Upper lobe of right lung (tissue), 1 donor: ENCODE measurements at regions not wholly inside any gene's neighbourhood (a gene's known extent, or its start where the extent isn't known, plus 50 kb on each side); places are given as distances from the start of the nearest gene placed in this dataset.

ENCODE experiments used
- ATAC-seq: fragments of 200-7000 bp; cut with Tn5 transposase; one replicate; pipeline ENCODE4 v1.9.1; 2020; ENCODE audit warnings: mild to moderate bottlenecking, moderate library complexity
- DNase-seq: peaks from one replicate; pipeline ENCODE4 v3.0.0-alpha.2; 2020
- H3K27ac ChIP-seq: fragments of 200-600 bp; one replicate; pipeline ENCODE4 v1.8.0; 2022
- H3K27me3 ChIP-seq: fragments of 200-600 bp; one replicate; pipeline ENCODE4 v1.8.0; 2022; ENCODE audit warnings: mild to moderate bottlenecking
- H3K36me3 ChIP-seq: fragments of 200-600 bp; one replicate; pipeline ENCODE4 v1.8.0; 2022
- H3K4me1 ChIP-seq: fragments of 200-600 bp; one replicate; pipeline ENCODE4 v1.8.0; 2022
- H3K4me3 ChIP-seq: fragments of 200-600 bp; one replicate; pipeline ENCODE4 v1.8.0; 2022; ENCODE audit warnings: mild to moderate bottlenecking
- H3K9me3 ChIP-seq: fragments of 200-600 bp; one replicate; pipeline ENCODE4 v1.8.0; 2022
- intact Hi-C: fragments of 100-400 bp; cut with DNase I; formaldehyde crosslinking; loops from one replicate; pipeline ENCODE4 v1.11.0; 2022
- TF ChIP-seq, protein P1 (sequence below): fragments of 200-600 bp; IDR thresholded peaks from one replicate; pipeline ENCODE4 v1.8.0; 2022; ENCODE audit warnings: antibody characterized with exemption
- donor health status: DM: no; HTN: yes; CAD: no; lungs with severe emphysema.

GRCh38 chr22:48407256-48407955 lies 1420.3 kb downstream of the BRD1 start:
- Histone ChIP-seq H3K27me3 (no peaks in the 10 kb centered on the region), H3K36me3 (no peaks in the 10 kb centered on the region), H3K4me1 (no peaks in the 10 kb centered on the region), H3K9me3 (no peaks in the 10 kb centered on the region), H3K4me3 (no peak overlapping the region), H3K27ac (no peak overlapping the region)
- intact Hi-C loops, result no loop called here
- TF ChIP-seq, protein P1, sequence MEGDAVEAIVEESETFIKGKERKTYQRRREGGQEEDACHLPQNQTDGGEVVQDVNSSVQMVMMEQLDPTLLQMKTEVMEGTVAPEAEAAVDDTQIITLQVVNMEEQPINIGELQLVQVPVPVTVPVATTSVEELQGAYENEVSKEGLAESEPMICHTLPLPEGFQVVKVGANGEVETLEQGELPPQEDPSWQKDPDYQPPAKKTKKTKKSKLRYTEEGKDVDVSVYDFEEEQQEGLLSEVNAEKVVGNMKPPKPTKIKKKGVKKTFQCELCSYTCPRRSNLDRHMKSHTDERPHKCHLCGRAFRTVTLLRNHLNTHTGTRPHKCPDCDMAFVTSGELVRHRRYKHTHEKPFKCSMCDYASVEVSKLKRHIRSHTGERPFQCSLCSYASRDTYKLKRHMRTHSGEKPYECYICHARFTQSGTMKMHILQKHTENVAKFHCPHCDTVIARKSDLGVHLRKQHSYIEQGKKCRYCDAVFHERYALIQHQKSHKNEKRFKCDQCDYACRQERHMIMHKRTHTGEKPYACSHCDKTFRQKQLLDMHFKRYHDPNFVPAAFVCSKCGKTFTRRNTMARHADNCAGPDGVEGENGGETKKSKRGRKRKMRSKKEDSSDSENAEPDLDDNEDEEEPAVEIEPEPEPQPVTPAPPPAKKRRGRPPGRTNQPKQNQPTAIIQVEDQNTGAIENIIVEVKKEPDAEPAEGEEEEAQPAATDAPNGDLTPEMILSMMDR, result no peak
- ATAC-seq, result no peak
- DNase-seq, result no peak

DNA sequence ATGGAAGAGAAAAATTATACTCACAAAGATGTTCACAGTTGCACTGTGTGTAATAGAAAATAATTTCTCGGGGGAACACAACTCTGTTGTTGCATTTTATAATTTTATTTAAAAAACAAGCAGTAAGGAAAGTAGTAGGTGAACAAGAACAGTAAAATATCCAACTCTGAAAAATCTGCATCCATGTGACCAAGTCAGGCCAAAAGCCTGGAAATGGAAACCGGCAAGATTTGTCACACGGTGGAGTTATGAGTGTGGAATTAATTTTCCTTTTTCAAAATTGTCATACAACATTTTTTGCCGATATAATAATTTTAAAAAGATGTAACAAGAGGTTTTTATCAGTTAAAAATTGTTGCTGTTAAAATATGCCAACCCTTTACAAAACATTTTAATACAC lies 1421.5 kb downstream of the BRD1 start:
- no peaks in the 10 kb centered on the region for H3K36me3 ChIP-seq
- no peak for ATAC-seq
- H3K4me1 ChIP-seq, result no peaks in the 10 kb centered on the region
- TF ChIP-seq, protein P1, result no peak
- DNase-seq, result no peak
- H3K9me3 ChIP-seq, result no peaks in the 10 kb centered on the region
- H3K4me3 ChIP-seq, result no peak overlapping the region
- intact Hi-C loops, result no loop called here
- H3K27ac ChIP-seq, result no peak overlapping the region
- no peaks in the 10 kb centered on the region for H3K27me3 ChIP-seq

GRCh38 chr22:48405741-48406140 lies 1421.9 kb downstream of the BRD1 start:
- H3K27ac ChIP-seq, result no peak overlapping the region
- ATAC-seq (no peak), DNase-seq (no peak)
- no peaks in the 10 kb centered on the region for H3K27me3 ChIP-seq
- no peak overlapping the region for H3K4me3 ChIP-seq
- intact Hi-C loops, result no loop called here
- H3K36me3 ChIP-seq, result no peaks in the 10 kb centered on the region
- no peaks in the 10 kb centered on the region for H3K9me3 ChIP-seq
- H3K4me1 ChIP-seq, result no peaks in the 10 kb centered on the region
- TF ChIP-seq, protein P1, result no peak

DNA sequence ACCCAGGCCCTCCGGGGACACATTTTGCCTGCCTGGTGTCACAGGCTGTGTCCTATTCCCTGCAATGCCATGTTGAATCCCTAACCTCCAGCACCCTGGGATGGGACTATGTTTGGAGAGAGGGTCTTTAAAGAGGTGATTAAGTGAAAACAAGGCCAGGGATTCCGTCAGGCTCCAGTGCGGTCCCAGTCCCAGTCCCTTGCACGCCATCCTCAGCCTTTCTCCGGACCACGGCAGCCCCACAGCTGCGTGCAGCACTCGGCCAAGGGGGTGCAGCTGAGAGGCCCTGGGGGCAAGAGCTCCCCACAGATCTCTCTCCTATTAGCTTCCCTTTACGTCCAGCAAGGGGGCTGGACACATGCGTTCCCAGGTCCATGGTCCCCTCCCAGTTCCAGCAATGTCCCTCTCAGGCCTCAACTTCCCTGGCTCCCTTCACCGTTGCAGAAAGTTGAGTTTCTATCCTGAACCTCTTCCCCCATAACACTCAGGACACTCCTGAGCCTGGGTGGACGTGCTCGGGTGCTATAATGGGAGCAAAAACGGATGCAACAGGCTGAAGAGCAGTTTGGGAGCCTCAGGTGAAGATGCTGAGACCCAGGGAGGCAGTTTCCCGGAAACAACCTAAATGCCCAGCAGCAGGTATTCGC lies 1422.7 kb downstream of the BRD1 start:
- TF ChIP-seq, protein P1, result no peak
- Histone ChIP-seq H3K4me1 (no peaks in the 10 kb centered on the region), H3K27me3 (no peaks in the 10 kb centered on the region), H3K9me3 (no peaks in the 10 kb centered on the region), H3K36me3 (no peaks in the 10 kb centered on the region), H3K27ac (no peak overlapping the region), H3K4me3 (no peak overlapping the region)
- intact Hi-C loops, result no loop called here
- DNase-seq (no peak), ATAC-seq (no peak)

DNA sequence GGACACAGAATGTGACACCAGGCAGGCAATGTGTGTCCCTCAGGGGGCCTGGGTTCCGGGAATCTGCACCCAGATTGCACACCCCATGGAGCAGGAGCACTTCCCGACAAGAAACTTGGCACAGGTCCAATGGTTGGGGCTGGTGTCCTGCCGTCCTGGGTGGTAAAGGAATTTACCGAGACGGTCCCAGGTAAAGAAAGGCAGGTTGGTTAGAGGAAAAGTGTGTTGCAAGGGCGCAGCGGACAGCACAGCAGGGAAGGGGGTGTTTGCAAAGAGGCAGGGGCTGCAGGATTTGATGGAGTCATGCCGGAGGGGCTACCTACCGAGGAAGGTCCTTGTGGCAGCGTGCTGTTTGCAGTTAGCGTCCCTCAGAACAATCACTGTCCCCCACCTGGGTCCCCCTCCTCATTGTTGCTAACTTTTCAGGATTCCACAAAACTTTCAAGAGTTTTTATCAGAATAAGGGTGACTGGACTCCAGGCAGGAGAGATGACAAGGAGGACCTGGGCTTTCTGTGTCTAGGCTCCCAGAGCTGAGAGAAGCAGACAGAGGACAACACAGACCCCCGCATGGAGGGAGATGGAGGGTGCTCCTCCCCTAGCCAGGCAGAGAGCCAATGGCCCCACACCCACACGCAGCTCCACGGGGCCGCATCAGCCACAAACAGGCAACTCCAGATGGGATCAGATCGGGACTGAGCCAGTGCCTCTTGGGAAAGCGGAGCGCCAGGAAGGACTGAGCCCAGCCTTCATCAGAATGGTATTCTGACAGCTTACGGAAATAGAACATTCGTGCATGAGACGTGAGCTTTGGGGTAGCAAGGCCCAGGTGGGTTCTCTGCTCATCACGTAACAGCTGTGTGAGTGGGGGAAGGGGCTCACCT lies 1423.9 kb downstream of the BRD1 start:
- Histone ChIP-seq H3K36me3 (no peaks in the 10 kb centered on the region), H3K9me3 (no peaks in the 10 kb centered on the region), H3K27me3 (no peaks in the 10 kb centered on the region), H3K4me1 (no peaks in the 10 kb centered on the region), H3K27ac (no peak overlapping the region), H3K4me3 (no peak overlapping the region)
- intact Hi-C loops, result no loop called here
- DNase-seq (no peak), ATAC-seq (peak; percentile 9)
- TF ChIP-seq, protein P1, result no peak
